ENCODE measurements at regions not wholly inside any gene's neighbourhood (a gene's known extent, or its start where the extent isn't known, plus 50 kb on each side); places are given as distances from the start of the nearest gene placed in this dataset.

- DNase-seq: no peak
These were observed 174.5 kb downstream of the INHBB start for GRCh38 chr2:120520454-120520853.

GRCh38 chr2:120520929-120521912, 175.3 kb downstream of the INHBB start:
- DNase-seq: peak in 1 of 2 experiments; percentile 32

GRCh38 chr2:120522151-120522751, 176.3 kb downstream of the INHBB start:
- no peak for DNase-seq

GRCh38 chr2:120523766-120524165, 177.8 kb downstream of the INHBB start:
- no peak for DNase-seq

- DNase-seq: no peak
These were observed 178.2 kb downstream of the INHBB start for GRCh38 chr2:120524174-120524573.

GRCh38 chr2:120525056-120526046, 179.4 kb downstream of the INHBB start:
- peak in 1 of 2 experiments; percentile 38 for DNase-seq

- DNase-seq: no peak
These were observed 180.2 kb downstream of the INHBB start for GRCh38 chr2:120526047-120526562.

- no peak for DNase-seq
These were observed 181.3 kb downstream of the INHBB start for GRCh38 chr2:120526997-120527945.

- DNase-seq: no peak
These were observed 182.2 kb downstream of the INHBB start for GRCh38 chr2:120528051-120528692.

GRCh38 chr2:120528693-120529076, 182.7 kb downstream of the INHBB start:
- DNase-seq: no peak

- no peak for DNase-seq
These were observed 184.8 kb downstream of the INHBB start for GRCh38 chr2:120530781-120531180.

- no peak for DNase-seq
These were observed 185.4 kb downstream of the INHBB start for GRCh38 chr2:120531365-120531764.

- DNase-seq: no peak
These were observed 186.1 kb downstream of the INHBB start for GRCh38 chr2:120531863-120532600.

GRCh38 chr2:120533625-120534024, 187.7 kb downstream of the INHBB start:
- DNase-seq: no peak

GRCh38 chr2:120534457-120534856, 188.5 kb downstream of the INHBB start:
- no peak for DNase-seq

GRCh38 chr2:120535081-120535480, 189.1 kb downstream of the INHBB start:
- no peak for DNase-seq

GRCh38 chr2:120536141-120536540, 190.2 kb downstream of the INHBB start:
- no peak for DNase-seq

- no peak for DNase-seq
These were observed 192.9 kb downstream of the INHBB start for GRCh38 chr2:120538691-120539423.

GRCh38 chr2:120539424-120539936, 193.5 kb downstream of the INHBB start:
- no peak for DNase-seq

Data from SHP77 (cell line).